Nephron (organoid): ENCODE measurements at regions not wholly inside any gene's neighbourhood (a gene's known extent, or its start where the extent isn't known, plus 50 kb on each side); places are given as distances from the start of the nearest gene placed in this dataset.

Source experiments
- H3K27ac Mint-ChIP-seq, 3 experiments: 2 replicates each; pipeline ENCODE4 v1.8.0; 2020; ENCODE audit warnings: mixed read lengths in 3 of 3, mild to moderate bottlenecking in 2 of 3, moderate library complexity in 1 of 3
- H3K27me3 Mint-ChIP-seq: 2 replicates; pipeline ENCODE4 v1.8.0; 2021; ENCODE audit warnings: low read depth, mild to moderate bottlenecking, moderate library complexity, mixed read lengths
- H3K36me3 Mint-ChIP-seq: 2 replicates; pipeline ENCODE4 v1.8.0; 2020; ENCODE audit warnings: low read depth, mixed read lengths
- H3K4me1 Mint-ChIP-seq: 2 replicates; pipeline ENCODE4 v1.8.0; 2020; ENCODE audit warnings: mixed read lengths
- H3K4me3 Mint-ChIP-seq, 3 experiments: 2 replicates each; pipeline ENCODE4 v1.8.0; 2020; ENCODE audit warnings: mild to moderate bottlenecking in 3 of 3, mixed read lengths in 3 of 3, moderate library complexity in 2 of 3
- H3K9me3 Mint-ChIP-seq: 2 replicates; pipeline ENCODE4 v1.8.0; 2020; ENCODE audit warnings: mixed read lengths
- TF ChIP-seq, protein P1 (sequence below), 3 experiments: fragments of 200-600 bp; sonication (generic); IDR thresholded peaks; one replicate each; pipeline ENCODE4 v1.5.0; 2021; ENCODE audit warnings: antibody characterized with exemption in 3 of 3; ENCODE audit not compliant: unreplicated experiment in 3 of 3

DNA sequence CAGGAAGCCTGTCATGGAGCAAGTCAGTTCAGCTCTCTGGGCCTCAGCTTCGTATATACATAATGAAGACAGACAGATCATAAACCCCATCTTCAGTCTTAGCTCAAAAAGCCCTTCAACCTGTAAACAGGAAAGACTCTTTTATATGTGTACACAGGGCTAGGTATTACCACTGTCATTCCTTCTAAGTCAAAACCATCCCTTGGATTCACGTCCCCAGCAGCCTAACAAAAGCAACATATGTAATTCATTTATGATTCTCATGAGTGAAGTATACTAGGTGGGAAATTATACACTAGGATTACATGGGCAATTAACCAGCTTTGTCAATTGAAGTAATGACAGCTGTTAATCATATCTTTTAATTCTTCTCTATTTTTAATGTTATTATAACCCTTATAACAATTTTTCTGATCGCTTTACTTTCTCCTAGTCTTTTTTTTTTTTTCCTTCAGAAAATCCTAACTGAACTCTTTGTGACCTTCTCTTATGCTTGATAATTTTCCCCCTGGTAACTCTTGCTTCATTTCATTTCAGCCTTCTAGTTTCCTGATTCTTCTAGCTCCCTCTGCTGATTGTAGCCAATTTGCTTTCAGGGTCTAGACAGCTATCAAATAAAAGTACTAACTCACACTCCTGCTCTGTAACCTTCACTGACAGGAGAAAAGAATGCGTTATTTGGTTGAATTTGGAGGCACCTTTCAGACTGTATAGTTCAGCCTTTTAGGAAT is 99.7 kb downstream of the RBM43 start:
- Mint-ChIP-seq H3K27ac (peak overlapping the region; percentile 4 to 12 (median 5)), H3K9me3 (no peaks in the 10 kb centered on the region), H3K4me1 (peaks cover 47% of the 10 kb centered on the region), H3K27me3 (peaks cover 3% of the 10 kb centered on the region), H3K36me3 (no peaks in the 10 kb centered on the region), H3K4me3 (no peak overlapping the region)
- TF ChIP-seq, protein P1, sequence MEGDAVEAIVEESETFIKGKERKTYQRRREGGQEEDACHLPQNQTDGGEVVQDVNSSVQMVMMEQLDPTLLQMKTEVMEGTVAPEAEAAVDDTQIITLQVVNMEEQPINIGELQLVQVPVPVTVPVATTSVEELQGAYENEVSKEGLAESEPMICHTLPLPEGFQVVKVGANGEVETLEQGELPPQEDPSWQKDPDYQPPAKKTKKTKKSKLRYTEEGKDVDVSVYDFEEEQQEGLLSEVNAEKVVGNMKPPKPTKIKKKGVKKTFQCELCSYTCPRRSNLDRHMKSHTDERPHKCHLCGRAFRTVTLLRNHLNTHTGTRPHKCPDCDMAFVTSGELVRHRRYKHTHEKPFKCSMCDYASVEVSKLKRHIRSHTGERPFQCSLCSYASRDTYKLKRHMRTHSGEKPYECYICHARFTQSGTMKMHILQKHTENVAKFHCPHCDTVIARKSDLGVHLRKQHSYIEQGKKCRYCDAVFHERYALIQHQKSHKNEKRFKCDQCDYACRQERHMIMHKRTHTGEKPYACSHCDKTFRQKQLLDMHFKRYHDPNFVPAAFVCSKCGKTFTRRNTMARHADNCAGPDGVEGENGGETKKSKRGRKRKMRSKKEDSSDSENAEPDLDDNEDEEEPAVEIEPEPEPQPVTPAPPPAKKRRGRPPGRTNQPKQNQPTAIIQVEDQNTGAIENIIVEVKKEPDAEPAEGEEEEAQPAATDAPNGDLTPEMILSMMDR (IDR thresholded peaks at IDR 0.05; ENCODE audit: unreplicated experiment in 3 of 3) = peak; percentile 36 to 55 (median 42)

DNA sequence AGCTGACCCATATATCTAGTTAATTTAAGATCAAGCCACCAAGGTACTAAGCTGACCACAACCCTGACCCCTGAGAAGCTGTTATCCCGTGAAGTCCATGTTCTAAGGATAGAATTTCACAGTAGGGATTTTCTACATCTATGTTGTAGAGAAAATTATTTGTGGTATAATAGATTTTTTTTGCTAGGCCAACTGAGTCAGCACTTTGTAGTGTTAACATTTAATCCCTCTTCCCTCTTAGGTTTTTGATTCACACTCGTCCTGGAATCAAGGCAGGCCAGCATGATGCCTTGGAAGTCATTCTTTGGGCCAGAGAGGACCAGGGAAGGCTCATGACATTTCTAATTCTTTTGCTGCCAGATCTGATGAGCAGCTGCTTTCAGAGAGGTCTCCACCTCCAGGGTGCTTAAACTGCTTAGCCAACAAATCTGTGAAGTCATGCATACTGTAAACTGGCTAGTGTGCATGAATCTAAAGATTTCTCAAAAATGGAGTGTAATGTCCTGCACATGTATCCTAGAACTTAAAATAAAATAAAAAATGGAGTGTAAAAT is 102.5 kb downstream of the RBM43 start:
- TF ChIP-seq, protein P1 (IDR thresholded peaks at IDR 0.05; ENCODE audit: unreplicated experiment in 3 of 3) = no peak
- no peaks in the 10 kb centered on the region for H3K27me3 Mint-ChIP-seq
- H3K4me3 Mint-ChIP-seq = no peak overlapping the region

DNA sequence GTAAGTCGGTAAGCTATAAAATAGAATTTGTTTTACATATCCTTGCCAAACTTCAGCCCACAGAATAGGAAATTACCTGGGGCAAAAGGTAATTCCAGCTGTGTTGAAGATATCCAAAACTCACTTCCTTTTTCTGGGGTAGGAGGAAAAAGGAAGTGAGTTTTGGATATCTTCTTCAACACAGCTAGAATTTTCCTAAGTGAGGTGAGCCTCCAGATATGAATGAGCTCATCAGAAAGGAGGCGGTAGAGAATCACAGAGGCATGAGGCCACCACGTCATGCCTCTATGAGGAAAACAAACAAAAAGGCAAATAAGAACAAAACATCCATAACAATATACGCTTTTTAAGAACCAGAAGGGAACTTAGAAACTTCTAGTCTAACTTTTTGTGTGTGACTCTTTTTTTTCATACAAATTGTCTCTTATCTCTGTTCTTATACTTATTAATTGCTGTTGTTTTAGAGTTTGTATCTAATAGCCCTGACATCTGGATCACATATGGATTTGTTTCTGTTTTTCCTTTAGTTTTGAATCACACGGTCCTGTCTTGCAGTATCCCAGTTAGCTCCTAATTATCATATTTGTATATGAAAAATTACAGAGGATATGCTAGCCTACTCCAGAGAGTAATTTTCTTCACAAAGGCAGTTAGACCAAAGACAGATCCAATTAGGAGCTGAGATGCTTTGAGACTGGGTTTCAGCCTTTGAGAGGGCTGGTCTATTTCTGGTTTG is 104.5 kb downstream of the RBM43 start:
- H3K36me3 Mint-ChIP-seq = no peaks in the 10 kb centered on the region
- H3K27me3 Mint-ChIP-seq = no peaks in the 10 kb centered on the region
- TF ChIP-seq, protein P1 (IDR thresholded peaks at IDR 0.05; ENCODE audit: unreplicated experiment in 3 of 3) = no peak
- no peak overlapping the region for H3K4me3 Mint-ChIP-seq
- peaks cover 31% of the 10 kb centered on the region for H3K4me1 Mint-ChIP-seq
- H3K9me3 Mint-ChIP-seq = no peaks in the 10 kb centered on the region
- H3K27ac Mint-ChIP-seq = no peak overlapping the region

More for the DNA sequence above, 102.5 kb downstream of the RBM43 start:
- H3K9me3 Mint-ChIP-seq = no peaks in the 10 kb centered on the region
- no peaks in the 10 kb centered on the region for H3K36me3 Mint-ChIP-seq
- H3K4me1 Mint-ChIP-seq = peaks cover 47% of the 10 kb centered on the region
- peak overlapping the region in 2 of 3 experiments; percentile 35 to 43 for H3K27ac Mint-ChIP-seq

DNA sequence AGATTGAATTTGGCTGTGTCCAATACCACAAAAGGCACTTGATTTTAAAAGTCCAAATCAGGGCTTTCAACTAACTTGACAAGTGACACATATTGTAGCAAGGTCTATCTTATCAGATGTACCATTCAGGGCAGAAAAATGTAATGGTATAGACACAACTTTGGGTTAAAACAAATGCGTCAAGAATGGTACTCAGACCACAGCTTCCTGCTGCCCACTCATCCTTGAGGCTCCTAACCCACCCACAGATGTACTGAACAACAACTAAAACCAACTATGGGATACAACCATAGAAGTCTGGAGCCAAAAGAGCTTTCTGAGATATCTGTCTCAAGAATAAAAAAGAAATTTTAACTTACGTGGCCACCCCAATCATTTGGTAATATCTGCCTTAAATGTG is 105.2 kb downstream of the RBM43 start:
- Mint-ChIP-seq H3K4me3 (no peak overlapping the region), H3K4me1 (peaks cover 24% of the 10 kb centered on the region), H3K27ac (no peak overlapping the region), H3K36me3 (no peaks in the 10 kb centered on the region), H3K27me3 (no peaks in the 10 kb centered on the region), H3K9me3 (no peaks in the 10 kb centered on the region)
- TF ChIP-seq, protein P1 (IDR thresholded peaks at IDR 0.05; ENCODE audit: unreplicated experiment in 3 of 3) = no peak

DNA sequence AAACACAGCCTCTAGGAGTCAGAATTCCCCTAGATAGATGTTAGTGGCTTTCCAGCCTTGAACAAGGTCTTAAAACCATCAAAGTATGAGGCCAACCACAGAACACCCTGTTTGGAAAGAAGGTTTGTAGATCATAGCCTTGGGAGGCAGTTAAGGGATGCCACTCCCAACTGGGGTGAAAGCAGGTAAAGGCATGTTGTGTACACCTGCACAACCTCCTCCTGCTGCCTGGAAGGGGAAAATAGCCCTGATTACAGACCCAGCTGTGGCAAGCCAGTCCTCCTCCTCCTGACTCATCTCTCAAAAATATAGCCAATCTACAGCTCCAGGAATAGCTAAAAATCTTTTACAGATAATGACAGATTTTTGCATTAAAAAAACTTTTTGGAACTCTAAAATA is 108.1 kb downstream of the RBM43 start:
- H3K27me3 Mint-ChIP-seq = no peaks in the 10 kb centered on the region
- no peak overlapping the region for H3K4me3 Mint-ChIP-seq

More for the DNA sequence above, 108.1 kb downstream of the RBM43 start:
- TF ChIP-seq, protein P1 (IDR thresholded peaks at IDR 0.05; ENCODE audit: unreplicated experiment in 3 of 3) = no peak
- Mint-ChIP-seq H3K4me1 (peaks cover 18% of the 10 kb centered on the region), H3K36me3 (no peaks in the 10 kb centered on the region), H3K9me3 (no peaks in the 10 kb centered on the region), H3K27ac (no peak overlapping the region)
